Stimulated activated CD8-positive, alpha-beta memory T cell treated with anti-CD3 and anti-CD28 coated beads, Interleukin-4, amount 100 ng/mL, for 24 hours (primary cell): ENCODE measurements at regions not wholly inside any gene's neighbourhood (a gene's known extent, or its start where the extent isn't known, plus 50 kb on each side); places are given as distances from the start of the nearest gene placed in this dataset.

ENCODE experiments used
- DNase-seq: peaks from one replicate; pipeline ENCODE4 v3.0.0-alpha.2; 2020; ENCODE audit warnings: low read depth

DNA sequence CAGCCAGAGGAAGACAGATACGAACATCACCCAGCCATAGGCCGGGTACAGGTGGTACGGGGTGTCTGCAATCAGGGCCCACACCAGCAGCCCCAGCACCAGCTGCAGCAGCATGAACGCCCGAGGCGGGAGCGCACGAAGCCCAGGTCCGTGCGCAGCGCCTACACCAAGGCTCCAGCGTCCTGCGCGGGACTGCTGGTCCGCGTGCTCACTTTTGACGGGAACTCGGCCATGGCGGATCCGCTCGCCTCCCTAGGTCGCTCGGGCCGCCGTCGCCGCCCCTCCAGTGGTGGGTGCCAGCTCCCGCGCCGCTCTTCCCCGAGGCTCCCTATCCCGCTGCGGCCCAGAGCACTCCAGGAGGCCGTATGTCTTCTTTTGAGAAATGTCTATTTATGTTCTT lies 181.2 kb upstream of the DIPK2B start:
- no peak for DNase-seq

DNA sequence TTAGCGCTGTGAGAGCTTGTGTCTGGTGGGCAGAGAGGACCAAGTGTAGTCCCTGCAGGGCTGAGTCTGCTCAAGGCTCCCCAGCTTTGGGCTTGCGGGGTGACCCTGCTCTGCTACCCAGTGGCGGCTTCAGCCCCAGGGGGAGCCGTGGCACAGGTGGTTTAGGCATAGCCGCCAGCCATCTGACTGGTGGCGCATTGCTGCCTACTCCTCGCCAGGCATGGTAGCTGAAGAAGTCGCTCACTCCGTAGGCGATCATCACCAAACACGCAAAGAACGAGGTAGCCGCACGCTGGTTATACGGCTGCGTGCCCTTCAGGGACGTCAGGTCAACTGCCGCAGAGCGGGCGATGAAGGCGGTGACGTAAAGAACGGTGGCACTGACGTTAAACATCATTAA lies 180.7 kb upstream of the DIPK2B start:
- no peak for DNase-seq

DNA sequence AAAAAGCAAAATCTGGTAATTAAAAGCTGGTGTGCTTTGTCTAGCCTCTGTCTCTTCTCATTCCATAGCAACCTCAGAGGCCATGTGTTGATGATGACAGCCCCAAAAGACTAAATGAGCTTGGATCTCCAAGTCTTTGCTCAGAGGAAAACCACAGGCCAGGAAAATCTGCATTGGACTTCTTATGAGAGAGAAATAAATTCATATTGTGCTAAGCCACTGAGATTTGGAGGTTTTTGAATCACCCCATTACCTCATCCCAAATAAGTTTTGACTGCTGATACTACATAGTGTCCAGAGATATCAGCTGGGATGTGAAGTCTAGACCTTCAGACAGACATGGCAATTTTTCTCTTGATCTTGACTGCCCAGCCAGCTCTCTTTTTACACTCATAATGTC lies 178.6 kb upstream of the DIPK2B start:
- DNase-seq, result no peak

DNA sequence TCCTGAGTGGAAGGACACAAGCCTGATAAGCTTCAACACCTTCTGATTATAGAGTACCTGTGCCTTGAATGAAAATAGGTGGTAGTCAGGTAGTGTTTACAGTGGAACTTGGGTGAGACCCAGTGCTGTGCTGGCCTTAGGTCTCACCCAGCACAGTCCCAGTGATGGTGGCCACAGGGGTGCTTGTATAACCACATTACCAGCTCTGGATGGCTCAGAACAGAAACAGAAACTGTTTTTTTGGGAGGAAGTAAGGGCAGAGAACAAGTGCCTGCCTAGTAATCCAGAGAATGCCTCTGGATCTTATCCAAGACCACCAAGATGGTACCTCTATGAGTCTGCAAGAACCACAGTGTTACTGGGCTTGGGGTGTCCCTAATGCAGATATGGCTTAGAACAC lies 171.5 kb upstream of the DIPK2B start:
- DNase-seq, result no peak

DNA sequence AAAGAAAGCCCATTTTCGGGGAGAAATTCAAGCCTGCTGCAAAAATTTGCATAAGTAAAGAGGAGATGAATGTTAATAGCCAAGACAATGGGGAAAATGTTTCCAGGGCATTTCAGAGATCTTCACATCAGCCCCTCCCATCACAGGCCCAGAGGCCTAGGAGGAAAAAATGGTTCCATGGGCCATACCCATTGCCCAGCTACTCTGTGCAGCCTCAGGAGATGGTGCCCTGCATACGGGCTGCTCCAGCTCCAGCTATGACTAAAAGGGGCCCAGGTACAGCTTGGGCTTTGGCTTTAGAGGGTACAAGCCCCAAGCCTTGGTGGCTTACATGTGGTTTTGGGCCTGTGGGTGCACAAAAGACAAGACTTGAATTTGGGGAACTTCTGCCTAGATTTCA lies 168.0 kb upstream of the DIPK2B start:
- no peak for DNase-seq

DNA sequence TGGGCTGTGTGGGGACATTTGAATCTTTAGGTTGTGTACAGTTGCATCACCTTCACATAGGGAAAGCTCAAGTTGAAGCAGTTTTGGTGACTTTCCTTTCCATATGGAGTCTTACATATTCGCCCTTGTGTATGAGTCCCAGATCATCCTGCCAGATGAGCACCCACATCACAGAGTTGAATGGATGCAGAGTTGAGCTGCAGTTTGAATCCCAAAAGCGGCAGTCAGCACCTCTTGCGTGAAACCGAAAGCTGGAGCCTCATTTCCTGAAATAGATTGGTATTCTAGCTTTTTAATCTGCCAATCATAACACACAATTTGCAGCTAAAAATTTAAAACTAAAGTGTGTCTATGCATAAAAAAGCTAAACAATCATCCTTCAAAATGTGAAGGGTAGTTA lies 162.9 kb upstream of the DIPK2B start:
- DNase-seq, result no peak

DNA sequence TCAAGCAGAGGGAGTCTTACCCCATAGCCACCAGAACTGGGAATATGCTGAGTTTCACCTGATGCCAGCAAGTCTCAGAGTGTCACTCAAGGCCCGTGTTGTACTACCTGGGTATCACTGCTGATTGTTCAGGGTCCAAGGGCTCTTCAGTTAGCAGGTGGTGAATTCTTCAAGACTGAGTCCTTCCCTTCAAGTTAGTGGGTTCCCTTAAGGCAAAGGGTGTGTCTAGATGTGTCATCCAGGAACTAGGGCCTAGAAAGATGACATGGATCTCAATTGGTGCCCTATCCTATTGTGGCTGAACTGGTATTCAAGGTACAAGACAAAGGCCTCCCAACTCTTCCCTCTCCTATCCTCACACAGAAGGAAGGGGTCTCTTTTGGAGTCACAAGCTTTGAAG lies 159.9 kb upstream of the DIPK2B start:
- DNase-seq, result no peak

DNA sequence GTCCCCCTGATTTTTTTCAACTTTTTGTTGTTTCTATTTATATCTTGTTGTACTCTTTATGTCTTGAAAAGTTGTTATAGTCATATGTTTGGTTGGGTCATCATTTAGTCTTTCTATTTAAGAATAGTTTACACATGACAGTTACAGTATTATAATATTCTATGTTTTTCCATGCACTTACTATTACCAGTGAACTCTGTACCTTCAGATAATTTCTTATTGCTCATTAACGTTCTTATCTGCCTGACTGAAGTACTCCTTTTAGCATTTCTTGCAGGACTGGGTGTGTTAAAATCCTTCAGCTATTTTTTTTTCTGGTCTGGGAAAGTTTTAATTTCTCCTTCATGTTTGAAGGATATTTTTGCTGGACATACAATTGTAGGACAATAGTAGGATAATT lies 157.7 kb upstream of the DIPK2B start:
- DNase-seq, result no peak

DNA sequence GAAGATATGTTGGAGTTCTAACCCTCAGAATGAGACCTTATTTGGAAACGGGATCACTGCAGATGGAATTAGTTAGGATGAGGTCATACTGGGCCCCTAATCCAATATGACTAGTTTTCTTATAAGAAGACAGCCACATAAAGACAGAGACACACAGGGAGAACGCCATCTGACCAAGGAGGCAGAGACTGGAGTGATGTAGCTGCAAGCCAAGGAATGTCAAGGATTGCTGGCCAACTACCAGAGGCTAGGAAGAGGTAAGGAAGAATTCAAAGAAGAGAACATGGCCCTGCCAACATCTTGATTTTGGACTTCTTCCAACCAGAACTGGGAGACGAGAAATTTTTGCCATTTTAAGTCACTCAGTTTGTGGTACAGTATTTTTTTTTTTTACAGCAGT lies 152.8 kb upstream of the DIPK2B start:
- DNase-seq, result no peak

DNA sequence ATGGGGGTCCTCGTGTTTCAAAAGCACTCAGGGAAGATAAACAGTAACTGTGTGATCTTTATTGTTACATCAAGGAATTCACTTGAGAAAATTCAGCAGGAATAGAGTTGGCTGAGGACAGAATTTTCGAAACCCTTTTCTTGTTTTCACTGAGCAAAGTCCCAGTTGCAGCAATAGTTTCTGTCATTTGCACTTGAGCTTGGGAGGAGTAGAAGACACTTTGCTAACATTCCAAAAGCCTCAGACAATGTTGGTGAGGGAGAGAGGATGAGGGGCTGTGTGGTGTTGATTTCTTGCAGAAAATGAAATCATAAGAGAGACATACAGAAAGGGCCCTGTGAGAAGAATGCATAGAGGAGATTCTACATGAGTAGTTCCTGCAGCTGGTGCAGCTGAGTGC lies 151.9 kb upstream of the DIPK2B start:
- no peak for DNase-seq

DNA sequence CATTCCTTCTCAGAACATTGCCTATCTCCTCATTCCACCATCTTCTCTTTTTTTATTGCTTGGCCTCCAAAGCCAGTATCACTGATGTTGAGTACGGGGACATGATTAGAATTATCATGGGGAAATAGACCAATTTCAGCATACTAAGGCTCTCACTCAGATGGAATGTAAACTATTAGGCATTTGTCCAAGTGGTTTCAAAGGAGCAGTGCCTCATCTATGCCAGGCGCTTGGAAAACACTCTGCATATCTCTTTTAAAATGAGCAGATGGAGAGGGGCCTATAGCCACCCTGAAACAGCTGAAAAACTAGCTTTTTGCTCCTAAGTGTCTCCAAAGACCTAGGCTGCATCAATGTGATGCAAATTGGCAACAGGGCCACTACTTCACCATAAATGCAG lies 150.8 kb upstream of the DIPK2B start:
- DNase-seq, result no peak

DNA sequence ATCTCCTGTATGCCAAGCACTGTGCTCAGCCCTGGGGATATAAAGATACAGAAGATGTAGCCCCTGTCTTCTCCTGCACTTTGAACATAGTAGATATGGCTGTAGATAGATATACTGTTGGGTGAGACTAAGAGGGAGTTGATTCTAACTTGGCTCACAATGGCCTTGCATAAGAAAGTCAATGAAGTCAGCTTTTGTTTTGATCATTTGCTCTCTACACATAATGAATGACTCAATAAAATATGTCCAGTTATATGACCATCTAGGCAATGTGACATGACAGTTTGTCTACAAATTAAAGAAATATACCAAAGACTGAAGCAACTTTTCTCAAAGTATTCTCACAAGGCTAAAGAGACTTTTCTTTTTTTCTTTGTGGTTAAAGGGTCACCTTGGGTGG lies 147.6 kb upstream of the DIPK2B start:
- DNase-seq, result no peak

DNA sequence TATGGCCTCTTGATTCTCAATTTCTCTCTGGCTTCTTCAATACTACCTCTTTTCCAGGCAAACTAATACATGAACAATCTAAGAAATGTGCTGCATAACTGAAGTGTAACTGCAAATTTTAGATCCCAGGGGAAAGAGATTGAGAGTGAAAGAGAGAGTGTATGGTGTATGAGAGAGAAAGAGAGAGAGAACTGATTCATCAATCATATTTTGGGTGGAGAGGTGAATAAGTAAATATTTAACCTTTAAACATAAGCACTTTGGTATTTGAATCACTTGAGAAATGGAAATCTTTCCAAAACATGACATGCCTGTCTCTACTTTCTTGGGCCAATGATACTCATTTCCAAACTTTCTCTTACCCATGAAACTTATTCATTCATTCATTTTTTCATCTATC lies 147.2 kb upstream of the DIPK2B start:
- no peak for DNase-seq

DNA sequence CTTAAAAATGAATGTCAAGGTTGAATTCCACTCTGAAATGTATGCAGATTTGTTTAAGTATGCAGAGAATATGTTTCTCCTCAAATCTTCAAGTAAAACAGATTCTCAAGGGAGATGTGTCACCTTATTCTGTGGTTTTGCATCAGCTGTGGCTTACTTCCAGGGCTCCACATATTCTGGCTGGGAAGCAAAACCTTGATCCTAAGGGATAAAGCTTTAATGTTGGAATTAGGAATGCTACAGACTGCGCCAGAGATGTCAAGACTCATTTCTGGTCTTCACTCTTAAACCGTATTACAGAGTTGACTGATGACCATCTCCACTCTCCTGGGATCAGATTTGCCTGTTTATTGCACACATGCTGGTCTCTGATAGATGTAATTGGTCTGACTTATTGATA lies 143.9 kb upstream of the DIPK2B start:
- DNase-seq, result no peak

DNA sequence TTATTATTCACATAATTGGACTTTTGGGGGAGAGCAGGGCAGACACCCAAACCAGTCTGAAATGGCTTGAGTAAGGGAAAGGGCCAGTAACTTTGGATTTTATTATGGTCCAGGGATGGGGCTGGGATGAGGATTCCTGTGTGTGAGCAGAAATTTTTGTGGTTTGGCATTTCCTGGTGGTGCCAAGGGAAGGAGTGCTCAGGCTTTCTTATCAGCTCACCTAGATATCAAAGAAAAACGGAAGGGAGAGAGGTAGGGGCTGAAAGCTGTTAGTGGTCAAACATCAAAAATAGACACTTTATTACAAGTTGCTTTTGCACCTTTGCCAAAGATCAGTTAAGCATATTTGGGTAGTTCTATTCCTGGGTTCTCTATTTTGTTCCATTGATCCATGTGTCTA lies 128.5 kb upstream of the DIPK2B start:
- DNase-seq, result no peak

DNA sequence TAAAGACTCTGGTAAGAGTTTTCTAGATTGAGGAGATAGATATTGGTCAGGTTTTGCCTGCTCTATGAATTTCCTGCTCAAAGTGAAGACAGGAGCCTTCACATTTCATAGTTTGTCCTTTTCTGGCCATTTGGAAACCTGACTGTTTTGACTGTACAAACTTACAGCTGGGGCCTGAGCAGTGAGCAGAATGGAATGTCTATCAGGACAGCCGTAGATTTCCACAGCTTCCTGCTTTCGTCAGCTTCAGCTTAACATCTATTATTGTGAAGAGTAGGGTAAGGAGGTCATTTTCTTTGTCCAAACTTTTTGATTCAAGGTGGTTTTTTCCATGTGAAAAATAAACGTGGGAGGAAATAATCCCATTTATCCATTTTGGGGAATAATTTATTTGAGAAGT lies 124.3 kb upstream of the DIPK2B start:
- no peak for DNase-seq

DNA sequence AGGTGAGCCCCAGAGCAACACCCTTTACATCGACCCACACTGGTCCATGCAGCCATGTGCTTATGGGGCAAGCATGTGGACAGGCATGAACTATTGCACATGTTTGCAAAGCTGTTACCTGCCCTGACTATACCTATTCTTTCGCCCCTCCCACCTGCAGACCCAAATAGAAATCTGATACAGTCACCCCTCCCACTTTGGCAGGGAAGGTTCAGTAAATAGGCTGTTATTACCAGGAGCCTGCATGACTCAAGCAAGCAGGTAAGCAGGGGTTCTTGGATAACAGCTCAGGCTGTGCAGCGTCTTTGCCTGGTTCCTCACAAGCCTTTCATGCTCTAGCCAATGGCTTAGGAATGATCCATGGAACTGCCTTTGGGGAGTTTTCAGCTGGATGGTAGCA lies 122.7 kb upstream of the DIPK2B start:
- no peak for DNase-seq

DNA sequence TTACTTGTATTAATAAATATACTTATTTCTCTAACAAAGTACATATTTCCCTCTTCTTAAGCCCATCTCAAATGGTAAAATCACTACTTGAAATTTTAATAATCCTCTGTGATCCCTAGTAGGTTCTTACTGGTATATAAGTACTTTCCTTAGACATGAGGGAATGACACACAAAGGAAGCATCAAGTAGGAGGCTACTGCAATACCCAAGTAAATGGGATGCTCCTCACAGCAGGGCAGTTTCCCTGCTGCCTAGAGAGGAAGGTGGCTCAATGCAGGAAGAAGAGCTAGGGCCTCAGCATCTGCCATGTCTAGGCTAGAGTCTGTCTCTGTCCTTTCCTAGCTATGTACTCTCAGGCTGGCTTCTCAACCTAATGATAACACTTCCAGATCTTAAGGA lies 122.1 kb upstream of the DIPK2B start:
- no peak for DNase-seq

DNA sequence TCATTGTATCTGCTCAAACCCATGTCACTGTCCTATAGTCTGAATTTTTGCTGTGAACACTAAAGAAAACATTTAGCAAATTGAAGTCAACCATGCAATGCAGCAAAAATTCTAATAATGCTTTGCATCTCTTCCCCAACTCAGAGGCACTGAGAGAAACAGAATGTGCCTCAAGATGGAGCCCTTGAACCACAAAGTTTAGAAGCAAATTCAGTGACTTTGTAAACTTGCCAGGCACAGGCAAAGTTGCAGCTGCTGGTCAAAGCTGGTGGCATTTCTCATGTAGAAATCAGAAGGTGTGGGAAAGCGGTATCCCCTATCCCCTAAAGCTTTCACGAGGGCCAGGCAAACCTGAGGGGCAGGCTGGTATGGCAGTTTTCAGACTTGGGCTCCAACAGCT lies 121.7 kb upstream of the DIPK2B start:
- DNase-seq, result no peak

DNA sequence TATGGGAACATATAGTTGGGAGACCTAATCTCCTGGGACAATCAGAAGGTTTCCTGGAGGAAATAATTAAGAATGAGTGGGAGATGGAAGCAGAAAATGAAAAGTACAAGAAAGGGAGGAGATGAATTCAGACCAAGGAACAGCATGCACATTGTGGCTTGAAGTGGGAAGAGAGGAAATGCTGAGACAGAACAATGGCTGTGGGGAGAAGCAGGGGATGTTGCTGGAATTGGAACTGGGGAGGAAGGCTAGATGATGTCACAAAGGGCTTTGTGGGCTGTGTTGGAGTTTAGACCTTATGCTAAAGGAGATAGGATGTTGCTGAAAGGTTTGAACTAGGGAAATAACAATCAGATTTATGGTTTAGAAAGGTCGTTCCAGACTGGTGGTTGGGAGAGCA lies 119.5 kb upstream of the DIPK2B start:
- no peak for DNase-seq

DNA sequence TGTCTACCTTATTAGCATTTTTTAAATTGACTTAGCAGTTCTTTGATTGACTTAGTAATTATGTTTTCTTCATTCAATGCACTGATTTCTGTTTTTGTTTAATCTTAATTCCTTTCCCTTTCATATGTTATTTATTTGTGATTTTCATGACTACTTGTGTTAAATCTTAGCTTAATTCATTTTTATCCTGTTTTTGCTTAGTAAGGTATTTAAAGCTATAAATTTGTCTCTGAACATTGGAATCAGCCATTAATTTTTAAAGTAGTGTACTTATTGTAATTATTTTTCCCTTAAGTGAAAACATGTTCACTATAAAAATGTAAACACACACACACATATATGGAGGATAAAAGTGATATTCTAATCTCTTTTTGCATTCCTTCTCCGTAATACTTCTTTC lies 109.1 kb upstream of the DIPK2B start:
- DNase-seq, result no peak

DNA sequence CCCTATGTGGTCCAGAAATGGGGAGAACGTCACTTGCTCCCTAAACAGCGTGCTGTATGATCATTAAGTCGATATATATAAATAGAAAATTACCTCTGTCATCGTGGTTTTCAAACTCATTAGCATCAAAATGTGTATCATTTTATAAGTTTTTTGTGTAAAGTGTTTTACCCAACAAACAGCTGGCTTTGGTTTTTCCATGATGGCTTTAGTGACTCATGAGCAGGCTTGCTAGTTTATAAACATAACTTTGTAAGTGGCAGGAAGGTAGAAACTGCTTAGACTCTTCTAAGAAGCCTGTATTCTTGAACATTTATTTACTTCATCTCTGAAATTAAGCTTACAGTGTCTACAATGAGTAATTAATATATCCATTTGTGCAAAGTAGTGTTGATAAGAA lies 108.4 kb upstream of the DIPK2B start:
- DNase-seq, result no peak

DNA sequence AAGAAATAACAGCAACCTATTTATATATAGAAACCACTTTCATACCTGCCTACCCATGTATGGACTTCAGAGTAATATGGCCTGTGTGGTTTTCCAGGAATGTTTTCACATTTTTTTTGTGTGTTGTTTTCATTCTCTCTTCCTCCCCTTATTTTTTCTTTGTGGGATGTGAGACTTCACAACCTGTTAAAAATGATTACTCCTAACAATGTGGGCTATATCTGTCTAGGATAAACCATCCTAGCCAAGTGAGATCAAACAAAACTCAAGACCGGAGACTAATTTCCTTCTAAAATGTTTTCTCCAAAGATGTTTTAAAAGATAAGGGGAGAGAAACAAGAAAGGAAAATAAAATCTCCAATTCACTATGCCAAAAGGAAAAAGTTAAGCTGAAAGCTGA lies 106.1 kb upstream of the DIPK2B start:
- no peak for DNase-seq

DNA sequence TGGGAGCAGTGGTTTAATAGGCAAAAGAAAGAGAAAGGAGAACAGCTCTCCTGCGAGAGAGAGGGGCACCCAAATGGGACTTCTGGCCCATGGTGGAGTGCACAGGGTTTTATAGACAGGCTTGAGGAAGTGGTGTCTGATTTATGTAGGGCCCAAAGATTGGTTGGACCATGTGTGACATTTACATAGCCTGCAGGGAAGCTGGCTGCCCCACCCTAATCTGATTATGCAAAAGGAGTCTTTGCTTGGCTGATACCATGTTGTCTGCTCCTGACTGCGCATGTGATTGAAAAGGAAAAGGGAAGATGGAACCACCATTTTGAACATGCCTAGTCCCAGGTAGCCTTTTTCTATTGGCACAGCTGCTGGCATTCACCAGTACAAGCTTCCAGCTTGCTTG lies 100.0 kb upstream of the DIPK2B start:
- DNase-seq, result no peak

DNA sequence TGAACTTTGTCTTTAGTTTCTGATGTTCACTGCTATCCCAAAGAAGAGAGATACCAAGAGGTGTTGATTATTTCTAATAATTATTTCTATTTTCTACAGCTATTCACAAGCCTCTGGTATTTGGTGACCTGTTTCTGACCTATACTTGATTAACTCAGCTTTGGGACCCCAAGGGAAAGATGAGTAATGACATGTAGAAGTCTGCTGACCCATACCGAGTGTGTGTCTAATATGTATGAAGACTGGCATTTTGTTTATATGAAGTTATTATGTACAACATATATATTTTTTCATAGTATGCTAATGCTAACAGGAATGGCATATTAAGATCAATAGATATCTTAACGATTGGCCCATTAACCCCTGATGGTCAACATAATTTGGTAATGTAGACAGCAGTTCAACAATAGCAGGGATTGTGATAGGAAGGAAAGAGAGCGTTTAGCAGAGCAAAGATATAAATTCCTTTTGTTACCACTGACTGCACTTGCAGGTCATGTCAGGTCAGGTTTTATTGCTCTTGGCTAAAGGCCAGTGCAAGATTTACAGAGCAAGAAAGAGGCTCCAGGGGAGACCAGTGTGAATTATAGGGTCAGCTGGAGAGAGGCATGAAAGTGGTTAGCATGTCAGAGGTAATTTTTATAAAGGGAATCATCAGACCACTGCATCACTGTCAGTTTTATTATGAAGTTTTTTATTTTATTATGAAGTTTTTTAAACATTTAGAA lies 94.7 kb upstream of the DIPK2B start:
- DNase-seq, result no peak
